PC-3 (cell line): ENCODE measurements at regions not wholly inside any gene's neighbourhood (a gene's known extent, or its start where the extent isn't known, plus 50 kb on each side); places are given as distances from the start of the nearest gene placed in this dataset.

Experiments used
- ATAC-seq: fragments of 200-7000 bp; cut with Tn5 transposase; 2 replicates; pipeline ENCODE4 v1.9.1; 2020; ENCODE audit warnings: mild to moderate bottlenecking, moderate library complexity
- BruUV-seq: library from RNA; stranded (reverse); fragments of 400-500 nt; replicated peaks from 2 replicates; lab custom pipeline; 2021; lab: Mats Ljungman, UMichigan
- CTCF ChIA-PET: fragments of 300-600 bp; sonication (Branson Sonifier 250); formaldehyde crosslinking; loops from one replicate; lab custom pipeline; 2022; ENCODE audit warnings: antibody characterized with exemption; lab: Charles Lee
- POLR2A ChIA-PET: fragments of 300-600 bp; sonication (Branson Sonifier 250); formaldehyde crosslinking; loops from one replicate; lab custom pipeline; 2022; ENCODE audit warnings: antibody characterized with exemption; ENCODE audit not compliant: unreplicated experiment; lab: Charles Lee
- DNase-seq: peaks from one replicate; pipeline ENCODE4 v3.0.0-alpha.2; 2015
- H2AFZ ChIP-seq: fragments of 300-600 bp; sonication (generic); 2 replicates; pipeline ENCODE4 v1.6.0; 2016; ENCODE audit warnings: antibody characterized with exemption, low read length
- H3F3A ChIP-seq: fragments of 300-600 bp; sonication (generic); one replicate; pipeline ENCODE4 v1.6.0; 2017; ENCODE audit warnings: antibody characterized with exemption, low read length, control low read depth, mild to moderate bottlenecking; ENCODE audit not compliant: unreplicated experiment
- H3K27ac ChIP-seq: fragments of 300-600 bp; sonication (generic); 2 replicates; pipeline ENCODE4 v1.5.1; 2016; ENCODE audit warnings: mild to moderate bottlenecking, low read length
- H3K27me3 ChIP-seq: fragments of 300-600 bp; sonication (generic); 2 replicates; pipeline ENCODE4 v1.6.1; 2016; ENCODE audit warnings: low read length, mixed read lengths
- H3K36me3 ChIP-seq: fragments of 300-600 bp; sonication (generic); 2 replicates; pipeline ENCODE4 v1.6.1; 2016; ENCODE audit warnings: low read depth, mixed run types, low read length, mixed read lengths
- H3K4me1 ChIP-seq: fragments of 300-600 bp; sonication (generic); 2 replicates; pipeline ENCODE4 v1.5.1; 2016; ENCODE audit warnings: low read length; ENCODE audit not compliant: insufficient read depth
- H3K4me2 ChIP-seq: fragments of 300-600 bp; sonication (generic); 2 replicates; pipeline ENCODE4 v1.6.0; 2016; ENCODE audit warnings: low read length
- H3K4me3 ChIP-seq: fragments of 300-600 bp; sonication (generic); 2 replicates; pipeline ENCODE4 v1.5.1; 2016; ENCODE audit warnings: mild to moderate bottlenecking, low read length, mixed read lengths
- H3K79me2 ChIP-seq: fragments of 300-600 bp; sonication (generic); 2 replicates; pipeline ENCODE4 v1.6.1; 2017; ENCODE audit warnings: low read length, mixed read lengths
- H3K9ac ChIP-seq: fragments of 300-600 bp; sonication (generic); 2 replicates; pipeline ENCODE4 v1.6.0; 2016; ENCODE audit warnings: mild to moderate bottlenecking, low read length
- H3K9me2 ChIP-seq: fragments of 300-600 bp; sonication (generic); replicated peaks from 2 replicates; pipeline ENCODE4 v1.6.1; 2016; ENCODE audit warnings: mixed run types, low read length, mixed read lengths
- H3K9me3 ChIP-seq: fragments of 300-600 bp; sonication (generic); 2 replicates; pipeline ENCODE4 v1.6.1; 2016; ENCODE audit warnings: low read length, mixed read lengths
- H4K20me1 ChIP-seq: fragments of 300-600 bp; sonication (generic); 2 replicates; pipeline ENCODE4 v1.6.1; 2016; ENCODE audit warnings: low read length, mixed read lengths
- EZH2 ChIP-seq: fragments of 300-600 bp; sonication (generic); IDR thresholded peaks from one replicate; pipeline ENCODE4 v1.6.1; 2017; ENCODE audit warnings: antibody characterized with exemption, mild to moderate bottlenecking, low read length; ENCODE audit not compliant: unreplicated experiment
- EZH2phosphoT487 ChIP-seq: fragments of 300-600 bp; sonication (generic); IDR thresholded peaks from 2 replicates; pipeline ENCODE4 v1.6.1; 2018; ENCODE audit warnings: mild to moderate bottlenecking, antibody characterized with exemption, low read length, borderline replicate concordance
- intact Hi-C: fragments of 100-400 bp; cut with micrococcal nuclease; formaldehyde crosslinking; loops from 2 replicates; pipeline ENCODE4 v1.9.0; 2023
- TF ChIP-seq, protein P1 (sequence below): fragments of 300-600 bp; sonication (generic); conservative IDR thresholded peaks from 2 replicates; pipeline ENCODE4 v1.5.1; 2017; ENCODE audit warnings: antibody characterized with exemption, low read depth, mild to moderate bottlenecking, low read length

DNA sequence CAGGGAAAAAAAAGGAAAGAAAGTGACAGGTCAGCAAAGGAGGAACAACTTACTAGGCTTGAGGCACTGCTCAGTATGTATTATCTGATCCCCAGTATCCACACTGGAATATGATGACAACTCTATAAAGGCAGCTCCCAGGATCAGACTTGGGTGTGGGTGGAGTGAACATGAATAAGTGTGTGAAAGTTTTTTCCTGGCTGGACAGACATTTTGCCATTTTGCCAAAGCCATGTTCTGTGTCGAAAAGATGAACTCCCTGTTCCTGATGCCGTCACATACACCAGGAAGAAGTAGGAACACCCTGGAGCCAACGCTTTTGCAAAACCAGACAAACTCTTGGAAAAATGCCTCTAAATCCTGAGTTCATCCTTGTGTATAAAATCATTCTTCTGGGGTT lies 143.2 kb upstream of the MEOX2 start:
- Histone ChIP-seq H3K9me3 (no peaks in the 10 kb centered on the region), H3K9me2 (no peaks in the 10 kb centered on the region), H2AFZ (no peak overlapping the region), H3K4me1 (peaks cover 8% of the 10 kb centered on the region; the same call in 1 of the 2 replicates), H3F3A (no peaks in the 10 kb centered on the region), H4K20me1 (no peaks in the 10 kb centered on the region), H3K79me2 (no peaks in the 10 kb centered on the region), H3K27me3 (no peaks in the 10 kb centered on the region), H3K4me3 (no peak overlapping the region), H3K4me2 (no peak overlapping the region), H3K9ac (no peak overlapping the region), H3K36me3 (no peaks in the 10 kb centered on the region), H3K27ac (no peak overlapping the region)
- DNase-seq (no peak), ATAC-seq (no peak)
- ChIA-PET CTCF (no interaction called here), POLR2A (no interaction called here)
- TF ChIP-seq EZH2 (no peak), EZH2phosphoT487 (no peak)
- TF ChIP-seq, protein P1, sequence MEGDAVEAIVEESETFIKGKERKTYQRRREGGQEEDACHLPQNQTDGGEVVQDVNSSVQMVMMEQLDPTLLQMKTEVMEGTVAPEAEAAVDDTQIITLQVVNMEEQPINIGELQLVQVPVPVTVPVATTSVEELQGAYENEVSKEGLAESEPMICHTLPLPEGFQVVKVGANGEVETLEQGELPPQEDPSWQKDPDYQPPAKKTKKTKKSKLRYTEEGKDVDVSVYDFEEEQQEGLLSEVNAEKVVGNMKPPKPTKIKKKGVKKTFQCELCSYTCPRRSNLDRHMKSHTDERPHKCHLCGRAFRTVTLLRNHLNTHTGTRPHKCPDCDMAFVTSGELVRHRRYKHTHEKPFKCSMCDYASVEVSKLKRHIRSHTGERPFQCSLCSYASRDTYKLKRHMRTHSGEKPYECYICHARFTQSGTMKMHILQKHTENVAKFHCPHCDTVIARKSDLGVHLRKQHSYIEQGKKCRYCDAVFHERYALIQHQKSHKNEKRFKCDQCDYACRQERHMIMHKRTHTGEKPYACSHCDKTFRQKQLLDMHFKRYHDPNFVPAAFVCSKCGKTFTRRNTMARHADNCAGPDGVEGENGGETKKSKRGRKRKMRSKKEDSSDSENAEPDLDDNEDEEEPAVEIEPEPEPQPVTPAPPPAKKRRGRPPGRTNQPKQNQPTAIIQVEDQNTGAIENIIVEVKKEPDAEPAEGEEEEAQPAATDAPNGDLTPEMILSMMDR: no peak
- BruUV-seq: no TSS peak
- intact Hi-C loops: no loop called here

- Histone ChIP-seq H3K27ac (no peak overlapping the region), H3F3A (no peaks in the 10 kb centered on the region), H3K79me2 (no peaks in the 10 kb centered on the region), H3K4me1 (peaks cover 8% of the 10 kb centered on the region; the same call in 1 of the 2 replicates), H3K4me3 (no peak overlapping the region), H4K20me1 (no peaks in the 10 kb centered on the region), H3K36me3 (no peaks in the 10 kb centered on the region), H3K9me3 (no peaks in the 10 kb centered on the region), H3K9me2 (no peaks in the 10 kb centered on the region), H3K4me2 (no peak overlapping the region), H3K27me3 (no peaks in the 10 kb centered on the region), H2AFZ (no peak overlapping the region), H3K9ac (no peak overlapping the region)
- ChIA-PET CTCF (no interaction called here), POLR2A (no interaction called here)
- ATAC-seq (no peak), DNase-seq (no peak)
- intact Hi-C loops: no loop called here
- BruUV-seq: no TSS peak
- TF ChIP-seq, protein P1: no peak
- TF ChIP-seq EZH2 (no peak), EZH2phosphoT487 (no peak)
Observed at GRCh38 chr7:15828881-15829280, 142.4 kb upstream of the MEOX2 start.

DNA sequence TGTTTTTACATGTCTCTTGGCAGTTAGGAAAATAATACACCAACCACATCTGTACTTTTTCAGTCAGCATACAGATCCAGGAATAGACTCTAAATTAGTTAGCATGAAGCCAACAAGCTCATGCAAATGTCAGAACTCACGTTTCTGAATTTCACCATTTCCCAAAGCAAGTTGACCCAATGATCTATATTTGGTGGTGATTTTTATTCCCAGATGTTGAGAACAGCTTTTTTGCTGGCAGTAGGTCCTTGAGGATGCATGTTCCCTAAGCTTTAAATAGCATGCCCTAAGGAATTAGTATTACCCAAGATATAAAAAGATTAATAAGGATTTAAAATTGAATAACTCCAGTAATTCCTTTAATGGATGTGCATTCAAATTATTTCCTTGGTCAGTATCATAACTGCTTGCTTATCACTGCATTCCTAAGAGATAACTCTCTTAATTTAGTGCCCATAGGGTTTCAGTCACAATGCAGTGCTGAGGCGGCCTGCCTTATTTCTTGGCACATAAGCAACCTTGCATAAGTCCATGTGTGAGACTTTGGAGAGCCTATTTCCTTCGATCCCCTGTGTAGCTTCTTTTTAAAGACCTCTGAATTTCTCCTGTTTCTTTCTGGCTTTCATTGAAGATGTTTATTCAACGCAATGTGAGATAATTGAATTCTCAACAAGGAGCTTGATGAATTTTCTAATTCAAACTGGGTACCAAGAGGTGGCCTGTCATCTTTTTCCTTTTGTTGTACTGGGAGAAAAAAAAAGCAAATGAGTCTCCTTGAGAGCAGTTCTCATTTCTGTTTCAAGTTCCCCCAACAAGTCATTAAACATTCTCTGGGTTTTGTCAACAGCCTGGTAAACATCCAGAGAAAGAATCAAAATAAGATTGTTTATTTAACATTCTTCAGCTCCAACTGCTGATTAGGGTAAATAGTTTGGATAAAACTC lies 135.3 kb upstream of the MEOX2 start:
- no peaks in the 10 kb centered on the region for H3F3A ChIP-seq
- no peaks in the 10 kb centered on the region for H3K9me3 ChIP-seq
- no peak overlapping the region for H3K9ac ChIP-seq
- intact Hi-C loops: no loop called here
- H3K79me2 ChIP-seq: no peaks in the 10 kb centered on the region
- CTCF ChIA-PET: no interaction called here
- no peak for DNase-seq
- H4K20me1 ChIP-seq: no peaks in the 10 kb centered on the region
- no peak for ATAC-seq
- H3K27ac ChIP-seq: no peak overlapping the region
- no peak overlapping the region for H2AFZ ChIP-seq
- no peaks in the 10 kb centered on the region for H3K4me1 ChIP-seq
- H3K4me2 ChIP-seq: no peak overlapping the region
- BruUV-seq: no TSS peak
- TF ChIP-seq, protein P1: no peak
- TF ChIP-seq EZH2 (no peak), EZH2phosphoT487 (no peak)
- H3K9me2 ChIP-seq: no peaks in the 10 kb centered on the region
- H3K27me3 ChIP-seq: no peaks in the 10 kb centered on the region
- POLR2A ChIA-PET: interaction anchor here (0.7 kb wide), 2 partner anchors 106 to 1026 kb away, joined by 3 read pairs; no protein-coding TSS in a partner anchor
- H3K4me3 ChIP-seq: no peak overlapping the region
- H3K36me3 ChIP-seq: no peaks in the 10 kb centered on the region
